Gastroesophageal sphincter (tissue), 3 donors: ENCODE measurements at regions not wholly inside any gene's neighbourhood (a gene's known extent, or its start where the extent isn't known, plus 50 kb on each side); places are given as distances from the start of the nearest gene placed in this dataset.

Source experiments
- EP300 ChIP-seq: sonication (generic); formaldehyde crosslinking; IDR thresholded peaks from one replicate; pipeline ENCODE4 v1.6.1; 2017; ENCODE audit warnings: antibody characterized with exemption, mild to moderate bottlenecking
- POLR2A ChIP-seq, 2 donors: fragments of 450-650 bp; IDR thresholded peaks; one replicate each; pipeline ENCODE4 v1.6.1; 2017; ENCODE audit warnings: antibody characterized with exemption in 2 of 2, mild to moderate bottlenecking in 2 of 2, moderate library complexity in 1 of 2
- POLR2AphosphoS5 ChIP-seq: sonication (generic); formaldehyde crosslinking; IDR thresholded peaks from one replicate; pipeline ENCODE4 v1.6.1; 2017; ENCODE audit warnings: antibody characterized with exemption
- TF ChIP-seq, protein P1 (sequence below), 4 experiments: fragments of 200-600 bp in 2 of 4; fragments of 450-650 bp in 2 of 4; sonication (generic) in 1 of 4; IDR thresholded peaks; one replicate each; pipeline ENCODE4 v1.5.1; 2017 to 2019; ENCODE audit warnings: antibody characterized with exemption in 4 of 4, mild to moderate bottlenecking in 2 of 4, moderate library complexity in 2 of 4

DNA sequence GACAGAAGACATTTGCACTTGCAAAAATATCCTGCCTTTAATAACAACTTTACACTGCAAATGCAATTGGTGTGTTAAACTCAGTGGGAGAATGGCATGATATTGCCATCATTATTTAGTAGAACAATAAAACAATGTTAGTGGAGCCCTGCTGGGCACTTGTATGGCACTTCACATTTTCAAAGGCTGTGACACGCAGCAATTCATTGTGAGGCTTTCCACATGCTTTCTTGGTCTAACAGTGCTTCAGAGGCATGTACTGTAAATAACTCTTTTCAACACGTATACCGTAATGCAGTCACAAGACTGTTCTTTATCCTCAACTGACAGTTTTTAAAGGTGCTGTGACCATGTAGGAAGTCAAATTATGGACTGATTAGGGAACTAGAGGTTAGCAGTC, 155.5 kb upstream of the EPB41L4A start:
- TF ChIP-seq, protein P1, sequence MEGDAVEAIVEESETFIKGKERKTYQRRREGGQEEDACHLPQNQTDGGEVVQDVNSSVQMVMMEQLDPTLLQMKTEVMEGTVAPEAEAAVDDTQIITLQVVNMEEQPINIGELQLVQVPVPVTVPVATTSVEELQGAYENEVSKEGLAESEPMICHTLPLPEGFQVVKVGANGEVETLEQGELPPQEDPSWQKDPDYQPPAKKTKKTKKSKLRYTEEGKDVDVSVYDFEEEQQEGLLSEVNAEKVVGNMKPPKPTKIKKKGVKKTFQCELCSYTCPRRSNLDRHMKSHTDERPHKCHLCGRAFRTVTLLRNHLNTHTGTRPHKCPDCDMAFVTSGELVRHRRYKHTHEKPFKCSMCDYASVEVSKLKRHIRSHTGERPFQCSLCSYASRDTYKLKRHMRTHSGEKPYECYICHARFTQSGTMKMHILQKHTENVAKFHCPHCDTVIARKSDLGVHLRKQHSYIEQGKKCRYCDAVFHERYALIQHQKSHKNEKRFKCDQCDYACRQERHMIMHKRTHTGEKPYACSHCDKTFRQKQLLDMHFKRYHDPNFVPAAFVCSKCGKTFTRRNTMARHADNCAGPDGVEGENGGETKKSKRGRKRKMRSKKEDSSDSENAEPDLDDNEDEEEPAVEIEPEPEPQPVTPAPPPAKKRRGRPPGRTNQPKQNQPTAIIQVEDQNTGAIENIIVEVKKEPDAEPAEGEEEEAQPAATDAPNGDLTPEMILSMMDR (IDR thresholded peaks at IDR 0.05) = no peak
- TF ChIP-seq POLR2A (IDR thresholded peaks at IDR 0.05) (no peak), EP300 (no peak), POLR2AphosphoS5 (no peak)
